Endothelial cell of umbilical vein (primary cell): ENCODE measurements at regions not wholly inside any gene's neighbourhood (a gene's known extent, or its start where the extent isn't known, plus 50 kb on each side); places are given as distances from the start of the nearest gene placed in this dataset.

Experiments used
- BruUV-seq: library from RNA; stranded (reverse); fragments of 400-500 nt; replicated peaks from 2 replicates; lab custom pipeline; 2021; lab: Mats Ljungman, UMichigan
- CTCF ChIA-PET: fragments of 300-600, 350-600 bp; sonication (Branson Sonifier 250); formaldehyde crosslinking; loops from one replicate; lab custom pipeline; 2021; ENCODE audit warnings: antibody characterized with exemption, inconsistent platforms; lab: Charles Lee
- POLR2A ChIA-PET: fragments of 300-600, 350-600 bp; sonication (Branson Sonifier 250); formaldehyde crosslinking; loops from one replicate; lab custom pipeline; 2021; ENCODE audit warnings: antibody characterized with exemption, inconsistent platforms; lab: Charles Lee
- DNase-seq: peaks from one replicate; pipeline ENCODE4 v3.0.0-alpha.2; 2011; ENCODE audit warnings: low read depth, low spot score
- FAIRE-seq: peaks from 2 replicates; lab custom pipeline; 2011; peaks lifted over from hg19 to GRCh38; lab: Jason Lieb, UNC
- H2AFZ ChIP-seq: 2 replicates; pipeline ENCODE4 v1.6.0; 2012; ENCODE audit warnings: low read depth, low read length, control low read depth, inconsistent platforms
- H3K27ac ChIP-seq: 2 replicates; pipeline ENCODE4 v1.5.1; 2011; ENCODE audit warnings: low read depth, mild to moderate bottlenecking, control low read depth, low read length, moderate library complexity; ENCODE audit not compliant: insufficient read depth
- H3K27me3 ChIP-seq, 2 experiments: 2 replicates each; pipeline versions ENCODE4 v1.6.0 to v1.6.1; 2011; ENCODE audit warnings: low read length in 2 of 2, mixed read lengths in 1 of 2; ENCODE audit not compliant: control insufficient read depth in 2 of 2, insufficient read depth in 2 of 2
- H3K36me3 ChIP-seq, 2 experiments: 2 replicates in 1 of 2; 3 replicates in 1 of 2; pipeline ENCODE4 v1.5.1; 2011; ENCODE audit warnings: low read length in 2 of 2, mild to moderate bottlenecking in 1 of 2, moderate library complexity in 1 of 2; ENCODE audit not compliant: control insufficient read depth in 2 of 2, insufficient read depth in 2 of 2; ENCODE audit errors: extremely low read depth in 1 of 2
- H3K4me1 ChIP-seq: 3 replicates; pipeline ENCODE4 v1.5.1; 2011; ENCODE audit warnings: mild to moderate bottlenecking, low read length; ENCODE audit not compliant: control insufficient read depth, insufficient read depth; ENCODE audit errors: extremely low read depth
- H3K4me2 ChIP-seq: 2 replicates; pipeline ENCODE4 v1.6.1; 2011; ENCODE audit warnings: low read length, control low read depth, mixed read lengths; ENCODE audit not compliant: insufficient read depth
- H3K4me3 ChIP-seq, 3 experiments: fragments of 200-600 bp in 1 of 3; sonication (generic), shearing (Covaris generic) in 1 of 3; replicated peaks in 1 of 3; 2 replicates each; pipeline ENCODE4 v1.5.1; 2011 to 2016; ENCODE audit warnings: control low read depth in 3 of 3, low read length in 3 of 3, mild to moderate bottlenecking in 2 of 3, inconsistent platforms in 1 of 3, low read depth in 1 of 3, moderate library complexity in 1 of 3; ENCODE audit not compliant: insufficient read depth in 1 of 3
- H3K79me2 ChIP-seq: 2 replicates; pipeline ENCODE4 v1.6.0; 2012; ENCODE audit warnings: low read length, inconsistent platforms; ENCODE audit not compliant: control insufficient read depth, insufficient read depth
- H3K9ac ChIP-seq: replicated peaks from 2 replicates; pipeline ENCODE3; 2011; ENCODE audit warnings: low read length, control low read depth; ENCODE audit not compliant: insufficient read depth; ENCODE audit errors: extremely low read depth
- H3K9me1 ChIP-seq: replicated peaks from 3 replicates; pipeline ENCODE4 v1.6.0; 2011; ENCODE audit warnings: mild to moderate bottlenecking, low read length; ENCODE audit not compliant: control insufficient read depth, insufficient read depth; ENCODE audit errors: extremely low read depth
- H3K9me3 ChIP-seq: replicated peaks from 2 replicates; pipeline ENCODE4 v1.5.1; 2012; ENCODE audit warnings: low read length, inconsistent platforms; ENCODE audit not compliant: control insufficient read depth, insufficient read depth
- H4K20me1 ChIP-seq: replicated peaks from 2 replicates; pipeline ENCODE3; 2011; ENCODE audit warnings: mild to moderate bottlenecking, low read length; ENCODE audit not compliant: control insufficient read depth, insufficient read depth; ENCODE audit errors: extremely low read depth
- EZH2 ChIP-seq: IDR thresholded peaks from 2 replicates; pipeline ENCODE4 v1.6.1; 2012; ENCODE audit warnings: borderline replicate concordance, low read depth, mild to moderate bottlenecking, moderate library complexity, low read length, inconsistent platforms; ENCODE audit not compliant: severe bottlenecking
- FOS ChIP-seq: IDR thresholded peaks from 2 replicates; pipeline ENCODE4 v1.6.1; 2011; ENCODE audit warnings: mild to moderate bottlenecking, low read length, moderate library complexity, borderline replicate concordance; ENCODE audit not compliant: insufficient read depth
- GATA2 ChIP-seq: IDR thresholded peaks from 2 replicates; pipeline ENCODE4 v1.7.0; 2011; ENCODE audit warnings: low read depth, mild to moderate bottlenecking, moderate library complexity, mixed read lengths, low read length; ENCODE audit not compliant: insufficient read length, insufficient read depth
- JUN ChIP-seq: IDR thresholded peaks from 2 replicates; pipeline ENCODE4 v1.6.1; 2011; ENCODE audit warnings: borderline replicate concordance, low read depth; ENCODE audit not compliant: insufficient read length, insufficient read depth
- MYC ChIP-seq: IDR thresholded peaks from one replicate; pipeline ENCODE4 v1.6.1; 2011; ENCODE audit warnings: mild to moderate bottlenecking, low read depth, low read length
- POLR2A ChIP-seq: IDR thresholded peaks from 2 replicates; pipeline ENCODE4 v1.6.1; 2012; ENCODE audit warnings: low read depth, mild to moderate bottlenecking, control low read depth, low read length
- POLR2AphosphoS5 ChIP-seq: IDR thresholded peaks from 2 replicates; pipeline ENCODE4 v1.6.1; 2012; ENCODE audit warnings: low read depth, mild to moderate bottlenecking, control low read depth, low read length, moderate library complexity; ENCODE audit not compliant: insufficient read depth
- dilution Hi-C: fragments of 300-500 bp; cut with MboI; formaldehyde crosslinking; loops from one replicate; pipeline ENCODE4 v1.15.0; 2019; ENCODE audit warnings: low sequenced_read_pairs; ENCODE audit not compliant: extremely low pct_ligation_motif_present
- intact Hi-C: fragments of 100-400 bp; cut with micrococcal nuclease; formaldehyde crosslinking; loops from one replicate; pipeline ENCODE4 v1.10.0; 2022
- TF ChIP-seq, protein P1 (sequence below): IDR thresholded peaks from 2 replicates; pipeline ENCODE4 v1.6.1; 2011; ENCODE audit not compliant: insufficient read depth, insufficient read length
- TF ChIP-seq, protein P2 (sequence below), 2 donors: IDR thresholded peaks; 1 replicate in 1 of 2; 2 replicates in 1 of 2; pipeline ENCODE4 v1.5.1; 2011; ENCODE audit warnings: low read length in 2 of 2, mild to moderate bottlenecking in 2 of 2, moderate library complexity in 2 of 2, control low read depth in 1 of 2, inconsistent platforms in 1 of 2, low read depth in 1 of 2; ENCODE audit not compliant: insufficient read depth in 1 of 2; ENCODE audit errors: extremely low read depth in 1 of 2

DNA sequence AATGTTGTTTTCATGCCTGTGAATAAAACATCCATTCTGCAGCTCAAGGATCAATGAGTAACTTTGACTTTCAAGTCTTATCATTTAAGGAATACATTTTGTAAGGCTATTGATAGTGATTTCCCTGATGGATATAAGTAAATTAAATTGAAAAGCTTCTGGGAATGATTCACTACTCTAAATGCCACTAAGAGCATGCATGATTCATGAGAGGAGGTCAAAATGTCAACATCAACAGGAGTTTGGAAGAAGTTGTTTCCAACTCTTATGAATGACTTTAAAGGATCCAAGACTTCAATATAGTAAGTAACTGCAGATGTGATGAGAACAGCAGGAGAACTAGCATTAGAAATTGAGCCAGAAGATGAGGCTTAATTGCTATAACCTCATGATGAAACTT lies 1487.3 kb downstream of the PCDH7 start:
- no peaks in the 10 kb centered on the region for H4K20me1 ChIP-seq
- dilution Hi-C loops: no loop called here
- H2AFZ ChIP-seq: no peak overlapping the region
- H3K27me3 ChIP-seq: no peaks in the 10 kb centered on the region
- H3K79me2 ChIP-seq: no peaks in the 10 kb centered on the region
- TF ChIP-seq JUN (no peak), FOS (peak; percentile 6)
- no peak overlapping the region for H3K4me3 ChIP-seq
- FAIRE-seq (peak; percentile 43), DNase-seq (no peak)
- no TSS peak for BruUV-seq
- intact Hi-C loops: no loop called here
- POLR2A ChIA-PET: interaction anchor here (0.5 kb wide), 1 partner anchor 839 kb away, joined by 4 read pairs; no protein-coding TSS in a partner anchor
- H3K9me1 ChIP-seq: no peaks in the 10 kb centered on the region
- no peaks in the 10 kb centered on the region for H3K9me3 ChIP-seq
- no peak overlapping the region for H3K27ac ChIP-seq
- CTCF ChIA-PET: interaction anchor here (1.0 kb wide), 1 partner anchor 18 kb away, joined by 3 read pairs; no protein-coding TSS in a partner anchor
- H3K36me3 ChIP-seq: no peaks in the 10 kb centered on the region
- H3K4me1 ChIP-seq: no peaks in the 10 kb centered on the region
- H3K9ac ChIP-seq: no peak overlapping the region
- no peak overlapping the region for H3K4me2 ChIP-seq

DNA sequence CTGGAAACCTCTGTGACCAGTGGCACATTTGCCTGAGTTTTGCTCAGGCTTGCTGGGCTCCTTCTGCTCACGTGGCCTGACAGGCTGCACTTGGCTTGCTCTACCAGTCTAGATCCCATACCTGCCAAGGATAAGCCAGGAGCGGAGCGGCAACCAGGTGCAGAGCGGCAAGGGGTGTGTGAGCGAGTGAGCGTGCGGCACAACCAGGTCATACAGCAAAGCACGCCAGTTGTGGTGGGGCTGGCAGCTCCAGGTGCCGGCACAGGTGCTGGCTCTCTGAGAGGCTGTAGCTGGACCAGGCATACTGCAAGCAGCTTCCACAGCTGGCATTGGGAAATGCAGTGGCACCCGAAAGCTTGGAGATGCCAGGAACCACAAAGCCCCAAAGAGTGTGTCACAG lies 1495.1 kb downstream of the PCDH7 start:
- intact Hi-C loops: no loop called here
- POLR2A ChIA-PET: no interaction called here
- Histone ChIP-seq H2AFZ (no peak overlapping the region), H3K9ac (no peak overlapping the region), H3K79me2 (no peaks in the 10 kb centered on the region), H3K36me3 (no peaks in the 10 kb centered on the region), H3K27me3 (no peaks in the 10 kb centered on the region), H3K4me3 (no peak overlapping the region), H3K27ac (no peak overlapping the region), H4K20me1 (no peaks in the 10 kb centered on the region), H3K9me1 (no peaks in the 10 kb centered on the region), H3K4me2 (no peak overlapping the region), H3K9me3 (no peaks in the 10 kb centered on the region), H3K4me1 (no peaks in the 10 kb centered on the region)
- CTCF ChIA-PET: interaction anchor here (0.6 to 1.0 kb wide), 2 partner anchors 10 to 81 kb away, joined by 3 read pairs; no protein-coding TSS in a partner anchor
- dilution Hi-C loops: no loop called here
- BruUV-seq: no TSS peak
- FAIRE-seq (no peak), DNase-seq (no peak)
- TF ChIP-seq GATA2: no peak
- TF ChIP-seq JUN: no peak
- no peak for TF ChIP-seq POLR2AphosphoS5
- TF ChIP-seq EZH2: no peak
- TF ChIP-seq, protein P1, sequence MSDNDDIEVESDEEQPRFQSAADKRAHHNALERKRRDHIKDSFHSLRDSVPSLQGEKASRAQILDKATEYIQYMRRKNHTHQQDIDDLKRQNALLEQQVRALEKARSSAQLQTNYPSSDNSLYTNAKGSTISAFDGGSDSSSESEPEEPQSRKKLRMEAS: no peak
- TF ChIP-seq FOS: no peak
- TF ChIP-seq, protein P2, sequence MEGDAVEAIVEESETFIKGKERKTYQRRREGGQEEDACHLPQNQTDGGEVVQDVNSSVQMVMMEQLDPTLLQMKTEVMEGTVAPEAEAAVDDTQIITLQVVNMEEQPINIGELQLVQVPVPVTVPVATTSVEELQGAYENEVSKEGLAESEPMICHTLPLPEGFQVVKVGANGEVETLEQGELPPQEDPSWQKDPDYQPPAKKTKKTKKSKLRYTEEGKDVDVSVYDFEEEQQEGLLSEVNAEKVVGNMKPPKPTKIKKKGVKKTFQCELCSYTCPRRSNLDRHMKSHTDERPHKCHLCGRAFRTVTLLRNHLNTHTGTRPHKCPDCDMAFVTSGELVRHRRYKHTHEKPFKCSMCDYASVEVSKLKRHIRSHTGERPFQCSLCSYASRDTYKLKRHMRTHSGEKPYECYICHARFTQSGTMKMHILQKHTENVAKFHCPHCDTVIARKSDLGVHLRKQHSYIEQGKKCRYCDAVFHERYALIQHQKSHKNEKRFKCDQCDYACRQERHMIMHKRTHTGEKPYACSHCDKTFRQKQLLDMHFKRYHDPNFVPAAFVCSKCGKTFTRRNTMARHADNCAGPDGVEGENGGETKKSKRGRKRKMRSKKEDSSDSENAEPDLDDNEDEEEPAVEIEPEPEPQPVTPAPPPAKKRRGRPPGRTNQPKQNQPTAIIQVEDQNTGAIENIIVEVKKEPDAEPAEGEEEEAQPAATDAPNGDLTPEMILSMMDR (IDR thresholded peaks at IDR 0.05; ENCODE audit: extremely low read depth in 1 of 2, insufficient read depth in 1 of 2, low read depth in 1 of 2, low read length in 2 of 2): no peak
- no peak for TF ChIP-seq POLR2A
- no peak for TF ChIP-seq MYC
